A673 (cell line): ENCODE measurements at regions not wholly inside any gene's neighbourhood (a gene's known extent, or its start where the extent isn't known, plus 50 kb on each side); places are given as distances from the start of the nearest gene placed in this dataset.

Experiments used
- BruUV-seq: library from RNA; stranded (reverse); fragments of 400-500 nt; replicated peaks from 2 replicates; lab custom pipeline; 2021; lab: Mats Ljungman, UMichigan
- CTCF ChIA-PET: fragments of 300-600 bp; sonication (Branson Sonifier 250); formaldehyde crosslinking; loops from one replicate; lab custom pipeline; 2022; ENCODE audit warnings: antibody characterized with exemption; lab: Charles Lee
- POLR2A ChIA-PET: fragments of 300-600 bp; sonication (Branson Sonifier 250); formaldehyde crosslinking; loops from one replicate; lab custom pipeline; 2022; ENCODE audit warnings: antibody characterized with exemption; ENCODE audit not compliant: low non-redundant PET; lab: Charles Lee
- DNase-seq: peaks from one replicate; pipeline ENCODE4 v3.0.0-alpha.2; 2015; ENCODE audit warnings: low spot score
- H3K27ac ChIP-seq: fragments of 200-600 bp; sonication (generic); 2 replicates; pipeline ENCODE4 v1.5.1; 2016; ENCODE audit warnings: mixed run types, low read depth, mild to moderate bottlenecking, mixed read lengths, antibody characterized with exemption, low read length; ENCODE audit not compliant: poor library complexity, severe bottlenecking
- H3K27me3 ChIP-seq: fragments of 200-600 bp; sonication (generic); replicated peaks from 2 replicates; pipeline ENCODE4 v1.6.1; 2017; ENCODE audit warnings: mixed run types, low read depth, mild to moderate bottlenecking, mixed read lengths, antibody characterized with exemption, low read length; ENCODE audit not compliant: insufficient read depth, poor library complexity
- H3K36me3 ChIP-seq: fragments of 200-600 bp; sonication (generic); 2 replicates; pipeline ENCODE4 v1.6.1; 2016; ENCODE audit warnings: mixed run types, mild to moderate bottlenecking, mixed read lengths, antibody characterized with exemption, low read length; ENCODE audit not compliant: insufficient read depth, poor library complexity, severe bottlenecking
- H3K4me1 ChIP-seq: fragments of 200-600 bp; sonication (generic); 2 replicates; pipeline ENCODE4 v1.6.1; 2017; ENCODE audit warnings: mixed run types, mild to moderate bottlenecking, mixed read lengths, antibody characterized with exemption, low read length; ENCODE audit not compliant: insufficient read depth, poor library complexity, severe bottlenecking
- H3K4me3 ChIP-seq: fragments of 200-600 bp; sonication (generic); 2 replicates; pipeline ENCODE4 v1.5.1; 2016; ENCODE audit warnings: low read depth, mixed run types, mild to moderate bottlenecking, mixed read lengths, low read length; ENCODE audit not compliant: poor library complexity, severe bottlenecking
- H3K9me3 ChIP-seq: fragments of 200-600 bp; sonication (generic); 2 replicates; pipeline ENCODE4 v1.6.1; 2016; ENCODE audit warnings: mixed run types, low read depth, mild to moderate bottlenecking, mixed read lengths, antibody characterized with exemption, low read length; ENCODE audit not compliant: poor library complexity, severe bottlenecking
- CTCF ChIP-seq: fragments of 300-800, 200-600 bp; sonication (generic); conservative IDR thresholded peaks from 2 replicates; pipeline ENCODE4 v1.5.1; 2017; ENCODE audit warnings: low read depth, mild to moderate bottlenecking, antibody characterized with exemption, low read length, moderate library complexity, mixed read lengths
- EZH2 ChIP-seq: fragments of 200-600 bp; sonication (generic); IDR thresholded peaks from 2 replicates; pipeline ENCODE4 v1.6.1; 2017; ENCODE audit warnings: borderline replicate concordance, low read depth, mild to moderate bottlenecking, mixed read lengths, antibody characterized with exemption, low read length; ENCODE audit not compliant: poor library complexity, severe bottlenecking
- intact Hi-C: fragments of 100-400 bp; cut with micrococcal nuclease; formaldehyde crosslinking; loops from one replicate; pipeline ENCODE4 v1.10.0; 2022; ENCODE audit not compliant: unreplicated experiment

DNA sequence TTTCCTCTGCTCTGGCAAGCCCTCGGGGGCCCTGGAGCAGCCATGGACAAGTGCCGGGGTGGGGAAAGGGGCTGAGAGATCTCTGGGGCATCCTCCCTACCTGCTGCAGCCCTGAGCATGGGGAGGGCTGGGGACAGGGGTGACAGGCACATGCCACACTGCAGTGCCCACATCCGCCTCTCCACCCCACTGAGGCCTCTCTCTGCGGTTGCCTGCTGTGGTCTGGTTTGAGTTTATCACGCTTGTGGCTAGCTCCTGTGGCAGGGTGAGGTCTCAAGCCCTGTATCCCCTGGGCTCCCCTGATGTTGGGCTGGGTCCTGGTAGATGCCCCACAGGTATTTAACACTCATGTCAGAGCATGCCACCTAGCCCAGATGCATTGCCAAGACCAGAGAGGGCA is 52.9 kb upstream of the MLN start:
- Histone ChIP-seq H3K4me3 (no peak overlapping the region), H3K36me3 (no peaks in the 10 kb centered on the region), H3K9me3 (no peaks in the 10 kb centered on the region), H3K27me3 (no peaks in the 10 kb centered on the region), H3K4me1 (peaks cover 5% of the 10 kb centered on the region), H3K27ac (no peak overlapping the region)
- no TSS peak for BruUV-seq
- intact Hi-C loops: no loop called here
- ChIA-PET CTCF (no interaction called here), POLR2A (no interaction called here)
- no peak for DNase-seq
- no peak for TF ChIP-seq CTCF
- TF ChIP-seq EZH2: no peak

- CTCF ChIA-PET: no interaction called here
Observed at GRCh38 chr6:33856031-33856590, 52.3 kb upstream of the MLN start.

DNA sequence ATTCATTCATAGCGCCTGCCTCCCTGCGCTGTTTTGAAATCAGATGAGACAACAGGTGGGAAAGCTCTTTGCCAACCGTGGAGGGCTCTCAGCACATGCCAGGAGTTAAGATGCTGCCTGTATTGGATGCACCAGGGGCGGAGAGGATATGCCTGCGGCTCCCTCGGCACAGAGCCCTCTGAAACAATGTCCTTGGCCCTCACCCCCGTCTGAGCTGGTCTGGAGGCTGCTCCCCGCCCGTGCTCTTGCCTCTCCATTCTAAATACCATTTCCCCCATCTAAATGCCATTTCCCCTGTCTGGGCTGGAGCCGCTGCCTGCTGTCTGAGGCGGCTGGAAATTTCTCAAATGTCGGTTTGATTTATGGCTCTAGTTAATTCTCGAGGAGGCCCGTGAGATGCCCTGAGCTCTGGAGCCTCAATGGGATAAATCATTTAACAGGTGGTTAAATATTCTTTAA is 50.8 kb upstream of the MLN start:
- POLR2A ChIA-PET: no interaction called here
- intact Hi-C loops: no loop called here
- CTCF ChIA-PET: no interaction called here
- Histone ChIP-seq H3K27ac (no peak overlapping the region), H3K9me3 (no peaks in the 10 kb centered on the region), H3K27me3 (no peaks in the 10 kb centered on the region), H3K36me3 (no peaks in the 10 kb centered on the region), H3K4me3 (no peak overlapping the region), H3K4me1 (peaks cover 5% of the 10 kb centered on the region)
- TF ChIP-seq CTCF (no peak), EZH2 (no peak)
- BruUV-seq: no TSS peak
- peak; percentile 77 for DNase-seq

More at GRCh38 chr6:33856031-33856590, 52.3 kb upstream of the MLN start:
- Histone ChIP-seq H3K4me3 (no peak overlapping the region), H3K36me3 (no peaks in the 10 kb centered on the region), H3K4me1 (peaks cover 5% of the 10 kb centered on the region), H3K27me3 (no peaks in the 10 kb centered on the region), H3K9me3 (no peaks in the 10 kb centered on the region), H3K27ac (no peak overlapping the region)
- intact Hi-C loops: no loop called here
- no peak for DNase-seq
- TF ChIP-seq EZH2: no peak
- no peak for TF ChIP-seq CTCF
- BruUV-seq: no TSS peak
- POLR2A ChIA-PET: no interaction called here
